ENCODE measurements at regions not wholly inside any gene's neighbourhood (a gene's known extent, or its start where the extent isn't known, plus 50 kb on each side); places are given as distances from the start of the nearest gene placed in this dataset.

DNA sequence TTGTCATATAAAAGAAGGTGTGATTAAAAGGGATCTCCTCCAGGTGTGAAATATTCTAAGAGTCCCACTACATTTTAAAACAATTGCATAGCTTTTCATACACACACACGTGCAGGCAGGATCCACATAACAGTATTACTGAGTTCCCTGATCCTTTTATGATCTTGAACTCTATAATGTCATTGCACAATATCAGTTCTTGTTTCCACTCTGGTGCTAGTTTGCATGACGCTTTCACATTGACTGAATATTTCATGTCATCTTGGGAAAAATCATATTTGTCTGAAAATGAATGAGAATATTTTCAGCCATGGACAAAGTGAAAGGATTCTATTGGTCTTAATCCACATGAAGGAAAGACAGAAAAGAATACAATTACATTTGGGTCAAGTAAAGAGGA, 703.8 kb downstream of the CDH8 start:
- TF ChIP-seq CTCF (IDR thresholded peaks at IDR 0.05; ENCODE audit: low read length): no peak
- TF ChIP-seq EZH2phosphoT487 (IDR thresholded peaks at IDR 0.05; ENCODE audit: low read length): no peak
